WTC11 (cell line): ENCODE measurements at regions not wholly inside any gene's neighbourhood (a gene's known extent, or its start where the extent isn't known, plus 50 kb on each side); places are given as distances from the start of the nearest gene placed in this dataset.

Source experiments
- ATAC-seq: fragments of 200-7000 bp; cut with Tn5 transposase; 2 replicates; pipeline ENCODE4 v1.10.0; 2021; ENCODE audit warnings: mild to moderate bottlenecking, moderate library complexity
- CTCF ChIA-PET: fragments of 300-600 bp; sonication (Branson Sonifier 250); formaldehyde crosslinking; loops from one replicate; lab custom pipeline; 2021; ENCODE audit warnings: antibody characterized with exemption; lab: Charles Lee
- POLR2A ChIA-PET: fragments of 350-600 bp; sonication (Branson Sonifier 250); formaldehyde crosslinking; loops from one replicate; lab custom pipeline; 2021; ENCODE audit warnings: antibody characterized with exemption; lab: Charles Lee
- DNase-seq: peaks from one replicate; pipeline ENCODE4 v3.0.0; 2021; ENCODE audit warnings: low spot score
- H3K27ac Mint-ChIP-seq: 2 replicates; pipeline ENCODE4 v1.8.0; 2021; ENCODE audit warnings: mixed read lengths
- H3K27me3 Mint-ChIP-seq: 2 replicates; pipeline ENCODE4 v1.8.0; 2021; ENCODE audit warnings: low read depth, mild to moderate bottlenecking, moderate library complexity, mixed read lengths
- H3K36me3 Mint-ChIP-seq: 2 replicates; pipeline ENCODE4 v1.8.0; 2021; ENCODE audit warnings: mixed read lengths
- H3K4me1 Mint-ChIP-seq: 2 replicates; pipeline ENCODE4 v1.8.0; 2022; ENCODE audit warnings: mixed read lengths
- H3K4me3 Mint-ChIP-seq: 2 replicates; pipeline ENCODE4 v1.8.0; 2021; ENCODE audit warnings: mild to moderate bottlenecking, moderate library complexity, mixed read lengths
- H3K9me3 Mint-ChIP-seq: 2 replicates; pipeline ENCODE4 v1.8.0; 2021; ENCODE audit warnings: mixed read lengths
- ELF4 ChIP-seq: sonication (generic); formaldehyde crosslinking; IDR thresholded peaks from 2 replicates; pipeline ENCODE4 v1.8.1; 2022; ENCODE audit warnings: low read depth, mild to moderate bottlenecking, moderate library complexity, missing genetic modification reagents
- KAT7 ChIP-seq: sonication (generic); formaldehyde crosslinking; IDR thresholded peaks from 2 replicates; pipeline ENCODE4 v1.8.1; 2023; ENCODE audit warnings: missing genetic modification reagents, mild to moderate bottlenecking, borderline replicate concordance
- MXD4 ChIP-seq: fragments of 250-450 bp; sonication (Bioruptor Pico); IDR thresholded peaks from 2 replicates; pipeline ENCODE4 v1.8.0; 2021; ENCODE audit warnings: mild to moderate bottlenecking, moderate library complexity, borderline replicate concordance
- PRRX2 ChIP-seq: fragments of 250-450 bp; sonication (Bioruptor Pico); IDR thresholded peaks from 2 replicates; pipeline ENCODE4 v1.8.0; 2021; ENCODE audit warnings: mild to moderate bottlenecking
- SOX15 ChIP-seq: fragments of 250-450 bp; sonication (Bioruptor Pico); IDR thresholded peaks from 2 replicates; pipeline ENCODE4 v1.9.0; 2021; ENCODE audit warnings: mild to moderate bottlenecking
- TEAD1 ChIP-seq: sonication (generic); formaldehyde crosslinking; IDR thresholded peaks from 2 replicates; pipeline ENCODE4 v1.8.0; 2022; ENCODE audit warnings: mild to moderate bottlenecking, missing genetic modification reagents
- ZNF263 ChIP-seq: sonication (generic); formaldehyde crosslinking; IDR thresholded peaks from 2 replicates; pipeline ENCODE4 v1.8.1; 2022; ENCODE audit warnings: low read depth, mild to moderate bottlenecking, moderate library complexity, missing genetic modification reagents
- ZNF396 ChIP-seq: fragments of 250-450 bp; sonication (Bioruptor Pico); IDR thresholded peaks from 2 replicates; pipeline ENCODE4 v1.8.0; 2021; ENCODE audit warnings: mild to moderate bottlenecking, moderate library complexity, borderline replicate concordance
- TF ChIP-seq, protein P1 (sequence below): sonication (generic); formaldehyde crosslinking; IDR thresholded peaks from 2 replicates; pipeline ENCODE4 v1.8.1; 2022; ENCODE audit warnings: missing genetic modification reagents, borderline replicate concordance
- TF ChIP-seq, protein P2 (sequence below): sonication (generic); formaldehyde crosslinking; IDR thresholded peaks from 2 replicates; pipeline ENCODE4 v1.8.1; 2023; ENCODE audit warnings: mild to moderate bottlenecking, missing genetic modification reagents, borderline replicate concordance
- TF ChIP-seq, protein P3 (sequence below): sonication (generic); formaldehyde crosslinking; IDR thresholded peaks from 2 replicates; pipeline ENCODE4 v1.8.1; 2023; ENCODE audit warnings: mild to moderate bottlenecking, missing genetic modification reagents, moderate library complexity
- TF ChIP-seq, protein P4 (sequence below): sonication (generic); formaldehyde crosslinking; IDR thresholded peaks from 2 replicates; pipeline ENCODE4 v1.8.0; 2023; ENCODE audit warnings: missing genetic modification reagents
- TF ChIP-seq, protein P5 (sequence below): fragments of 250-450 bp; sonication (Bioruptor Pico); IDR thresholded peaks from 2 replicates; pipeline ENCODE4 v1.9.0; 2021; ENCODE audit warnings: mild to moderate bottlenecking, borderline replicate concordance
- TF ChIP-seq, protein P6 (sequence below): fragments of 250-450 bp; sonication (Bioruptor Pico); IDR thresholded peaks from 2 replicates; pipeline ENCODE4 v1.8.0; 2021; ENCODE audit warnings: mild to moderate bottlenecking
- TF ChIP-seq, protein P7 (sequence below): fragments of 250-450 bp; sonication (Bioruptor Pico); IDR thresholded peaks from 2 replicates; pipeline ENCODE4 v1.9.0; 2021; ENCODE audit warnings: moderate library complexity, mild to moderate bottlenecking, inconsistent platforms, borderline replicate concordance
- TF ChIP-seq, protein P8 (sequence below): fragments of 200-600 bp; IDR thresholded peaks from 2 replicates; pipeline ENCODE4 v1.8.0; 2022; ENCODE audit warnings: antibody characterized with exemption
- TF ChIP-seq, protein P9 (sequence below): sonication (generic); formaldehyde crosslinking; IDR thresholded peaks from 2 replicates; pipeline ENCODE4 v1.8.0; 2022; ENCODE audit warnings: mild to moderate bottlenecking, missing genetic modification reagents

DNA sequence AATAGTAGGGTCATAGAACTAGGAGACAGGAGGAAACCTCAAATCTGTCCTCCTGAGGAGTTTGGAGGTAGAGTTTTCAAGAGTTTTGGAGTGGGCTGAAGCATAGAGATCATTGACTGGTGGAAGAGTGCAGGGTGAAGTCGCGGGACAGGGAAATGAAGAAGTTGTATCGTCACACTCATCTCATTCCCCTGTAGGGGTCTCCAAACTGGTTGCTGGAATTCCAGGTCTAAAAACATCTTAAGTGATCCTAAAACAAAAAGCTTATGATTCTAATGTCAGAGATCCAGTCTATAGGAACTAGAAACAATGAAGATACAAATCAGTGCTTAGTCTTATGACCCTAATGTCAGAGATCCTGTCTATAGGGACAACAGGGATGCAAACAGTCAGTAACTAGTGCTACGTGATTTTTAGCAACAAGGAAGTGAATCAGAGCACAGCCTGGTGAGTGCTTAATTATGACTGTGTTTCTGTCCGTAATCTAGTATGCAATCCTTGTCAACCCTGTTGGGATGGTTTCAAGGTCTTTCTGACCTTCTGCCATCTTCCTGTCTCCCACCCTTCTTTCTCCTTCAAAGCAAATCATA is 139.4 kb downstream of the SKIDA1 start:
- Mint-ChIP-seq H3K9me3 (peaks cover 7% of the 10 kb centered on the region; the same call in 1 of the 2 replicates), H3K4me1 (peaks cover 47% of the 10 kb centered on the region), H3K27ac (peak overlapping the region; percentile 74; the same call in 1 of the 2 replicates), H3K27me3 (no peaks in the 10 kb centered on the region), H3K4me3 (no peak overlapping the region), H3K36me3 (no peaks in the 10 kb centered on the region; the same call in 1 of the 2 replicates)
- TF ChIP-seq KAT7 (CRISPR knock-in tag) (no peak), ZNF396 (CRISPR knock-in tag) (no peak), TEAD1 (CRISPR knock-in tag) (no peak), ELF4 (CRISPR knock-in tag) (no peak), SOX15 (CRISPR knock-in tag) (no peak), ZNF263 (CRISPR knock-in tag) (no peak), PRRX2 (CRISPR knock-in tag) (no peak), MXD4 (no peak)
- TF ChIP-seq, protein P1, sequence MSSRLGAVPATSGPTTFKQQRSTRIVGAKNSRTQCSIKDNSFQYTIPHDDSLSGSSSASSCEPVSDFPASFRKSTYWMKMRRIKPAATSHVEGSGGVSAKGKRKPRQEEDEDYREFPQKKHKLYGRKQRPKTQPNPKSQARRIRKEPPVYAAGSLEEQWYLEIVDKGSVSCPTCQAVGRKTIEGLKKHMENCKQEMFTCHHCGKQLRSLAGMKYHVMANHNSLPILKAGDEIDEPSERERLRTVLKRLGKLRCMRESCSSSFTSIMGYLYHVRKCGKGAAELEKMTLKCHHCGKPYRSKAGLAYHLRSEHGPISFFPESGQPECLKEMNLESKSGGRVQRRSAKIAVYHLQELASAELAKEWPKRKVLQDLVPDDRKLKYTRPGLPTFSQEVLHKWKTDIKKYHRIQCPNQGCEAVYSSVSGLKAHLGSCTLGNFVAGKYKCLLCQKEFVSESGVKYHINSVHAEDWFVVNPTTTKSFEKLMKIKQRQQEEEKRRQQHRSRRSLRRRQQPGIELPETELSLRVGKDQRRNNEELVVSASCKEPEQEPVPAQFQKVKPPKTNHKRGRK (CRISPR knock-in tag) = no peak
- TF ChIP-seq, protein P2, sequence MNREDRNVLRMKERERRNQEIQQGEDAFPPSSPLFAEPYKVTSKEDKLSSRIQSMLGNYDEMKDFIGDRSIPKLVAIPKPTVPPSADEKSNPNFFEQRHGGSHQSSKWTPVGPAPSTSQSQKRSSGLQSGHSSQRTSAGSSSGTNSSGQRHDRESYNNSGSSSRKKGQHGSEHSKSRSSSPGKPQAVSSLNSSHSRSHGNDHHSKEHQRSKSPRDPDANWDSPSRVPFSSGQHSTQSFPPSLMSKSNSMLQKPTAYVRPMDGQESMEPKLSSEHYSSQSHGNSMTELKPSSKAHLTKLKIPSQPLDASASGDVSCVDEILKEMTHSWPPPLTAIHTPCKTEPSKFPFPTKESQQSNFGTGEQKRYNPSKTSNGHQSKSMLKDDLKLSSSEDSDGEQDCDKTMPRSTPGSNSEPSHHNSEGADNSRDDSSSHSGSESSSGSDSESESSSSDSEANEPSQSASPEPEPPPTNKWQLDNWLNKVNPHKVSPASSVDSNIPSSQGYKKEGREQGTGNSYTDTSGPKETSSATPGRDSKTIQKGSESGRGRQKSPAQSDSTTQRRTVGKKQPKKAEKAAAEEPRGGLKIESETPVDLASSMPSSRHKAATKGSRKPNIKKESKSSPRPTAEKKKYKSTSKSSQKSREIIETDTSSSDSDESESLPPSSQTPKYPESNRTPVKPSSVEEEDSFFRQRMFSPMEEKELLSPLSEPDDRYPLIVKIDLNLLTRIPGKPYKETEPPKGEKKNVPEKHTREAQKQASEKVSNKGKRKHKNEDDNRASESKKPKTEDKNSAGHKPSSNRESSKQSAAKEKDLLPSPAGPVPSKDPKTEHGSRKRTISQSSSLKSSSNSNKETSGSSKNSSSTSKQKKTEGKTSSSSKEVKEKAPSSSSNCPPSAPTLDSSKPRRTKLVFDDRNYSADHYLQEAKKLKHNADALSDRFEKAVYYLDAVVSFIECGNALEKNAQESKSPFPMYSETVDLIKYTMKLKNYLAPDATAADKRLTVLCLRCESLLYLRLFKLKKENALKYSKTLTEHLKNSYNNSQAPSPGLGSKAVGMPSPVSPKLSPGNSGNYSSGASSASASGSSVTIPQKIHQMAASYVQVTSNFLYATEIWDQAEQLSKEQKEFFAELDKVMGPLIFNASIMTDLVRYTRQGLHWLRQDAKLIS = no peak
- TF ChIP-seq, protein P3, sequence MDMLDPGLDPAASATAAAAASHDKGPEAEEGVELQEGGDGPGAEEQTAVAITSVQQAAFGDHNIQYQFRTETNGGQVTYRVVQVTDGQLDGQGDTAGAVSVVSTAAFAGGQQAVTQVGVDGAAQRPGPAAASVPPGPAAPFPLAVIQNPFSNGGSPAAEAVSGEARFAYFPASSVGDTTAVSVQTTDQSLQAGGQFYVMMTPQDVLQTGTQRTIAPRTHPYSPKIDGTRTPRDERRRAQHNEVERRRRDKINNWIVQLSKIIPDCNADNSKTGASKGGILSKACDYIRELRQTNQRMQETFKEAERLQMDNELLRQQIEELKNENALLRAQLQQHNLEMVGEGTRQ = no peak
- TF ChIP-seq, protein P4, sequence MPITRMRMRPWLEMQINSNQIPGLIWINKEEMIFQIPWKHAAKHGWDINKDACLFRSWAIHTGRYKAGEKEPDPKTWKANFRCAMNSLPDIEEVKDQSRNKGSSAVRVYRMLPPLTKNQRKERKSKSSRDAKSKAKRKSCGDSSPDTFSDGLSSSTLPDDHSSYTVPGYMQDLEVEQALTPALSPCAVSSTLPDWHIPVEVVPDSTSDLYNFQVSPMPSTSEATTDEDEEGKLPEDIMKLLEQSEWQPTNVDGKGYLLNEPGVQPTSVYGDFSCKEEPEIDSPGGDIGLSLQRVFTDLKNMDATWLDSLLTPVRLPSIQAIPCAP = no peak
- TF ChIP-seq, protein P5, sequence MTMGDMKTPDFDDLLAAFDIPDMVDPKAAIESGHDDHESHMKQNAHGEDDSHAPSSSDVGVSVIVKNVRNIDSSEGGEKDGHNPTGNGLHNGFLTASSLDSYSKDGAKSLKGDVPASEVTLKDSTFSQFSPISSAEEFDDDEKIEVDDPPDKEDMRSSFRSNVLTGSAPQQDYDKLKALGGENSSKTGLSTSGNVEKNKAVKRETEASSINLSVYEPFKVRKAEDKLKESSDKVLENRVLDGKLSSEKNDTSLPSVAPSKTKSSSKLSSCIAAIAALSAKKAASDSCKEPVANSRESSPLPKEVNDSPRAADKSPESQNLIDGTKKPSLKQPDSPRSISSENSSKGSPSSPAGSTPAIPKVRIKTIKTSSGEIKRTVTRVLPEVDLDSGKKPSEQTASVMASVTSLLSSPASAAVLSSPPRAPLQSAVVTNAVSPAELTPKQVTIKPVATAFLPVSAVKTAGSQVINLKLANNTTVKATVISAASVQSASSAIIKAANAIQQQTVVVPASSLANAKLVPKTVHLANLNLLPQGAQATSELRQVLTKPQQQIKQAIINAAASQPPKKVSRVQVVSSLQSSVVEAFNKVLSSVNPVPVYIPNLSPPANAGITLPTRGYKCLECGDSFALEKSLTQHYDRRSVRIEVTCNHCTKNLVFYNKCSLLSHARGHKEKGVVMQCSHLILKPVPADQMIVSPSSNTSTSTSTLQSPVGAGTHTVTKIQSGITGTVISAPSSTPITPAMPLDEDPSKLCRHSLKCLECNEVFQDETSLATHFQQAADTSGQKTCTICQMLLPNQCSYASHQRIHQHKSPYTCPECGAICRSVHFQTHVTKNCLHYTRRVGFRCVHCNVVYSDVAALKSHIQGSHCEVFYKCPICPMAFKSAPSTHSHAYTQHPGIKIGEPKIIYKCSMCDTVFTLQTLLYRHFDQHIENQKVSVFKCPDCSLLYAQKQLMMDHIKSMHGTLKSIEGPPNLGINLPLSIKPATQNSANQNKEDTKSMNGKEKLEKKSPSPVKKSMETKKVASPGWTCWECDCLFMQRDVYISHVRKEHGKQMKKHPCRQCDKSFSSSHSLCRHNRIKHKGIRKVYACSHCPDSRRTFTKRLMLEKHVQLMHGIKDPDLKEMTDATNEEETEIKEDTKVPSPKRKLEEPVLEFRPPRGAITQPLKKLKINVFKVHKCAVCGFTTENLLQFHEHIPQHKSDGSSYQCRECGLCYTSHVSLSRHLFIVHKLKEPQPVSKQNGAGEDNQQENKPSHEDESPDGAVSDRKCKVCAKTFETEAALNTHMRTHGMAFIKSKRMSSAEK = no peak
- TF ChIP-seq, protein P6, sequence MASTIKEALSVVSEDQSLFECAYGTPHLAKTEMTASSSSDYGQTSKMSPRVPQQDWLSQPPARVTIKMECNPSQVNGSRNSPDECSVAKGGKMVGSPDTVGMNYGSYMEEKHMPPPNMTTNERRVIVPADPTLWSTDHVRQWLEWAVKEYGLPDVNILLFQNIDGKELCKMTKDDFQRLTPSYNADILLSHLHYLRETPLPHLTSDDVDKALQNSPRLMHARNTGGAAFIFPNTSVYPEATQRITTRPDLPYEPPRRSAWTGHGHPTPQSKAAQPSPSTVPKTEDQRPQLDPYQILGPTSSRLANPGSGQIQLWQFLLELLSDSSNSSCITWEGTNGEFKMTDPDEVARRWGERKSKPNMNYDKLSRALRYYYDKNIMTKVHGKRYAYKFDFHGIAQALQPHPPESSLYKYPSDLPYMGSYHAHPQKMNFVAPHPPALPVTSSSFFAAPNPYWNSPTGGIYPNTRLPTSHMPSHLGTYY (CRISPR knock-in tag) = no peak
- TF ChIP-seq, protein P7, sequence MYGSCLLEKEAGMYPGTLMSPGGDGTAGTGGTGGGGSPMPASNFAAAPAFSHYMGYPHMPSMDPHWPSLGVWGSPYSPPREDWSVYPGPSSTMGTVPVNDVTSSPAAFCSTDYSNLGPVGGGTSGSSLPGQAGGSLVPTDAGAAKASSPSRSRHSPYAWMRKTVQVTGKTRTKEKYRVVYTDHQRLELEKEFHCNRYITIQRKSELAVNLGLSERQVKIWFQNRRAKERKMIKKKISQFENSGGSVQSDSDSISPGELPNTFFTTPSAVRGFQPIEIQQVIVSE (CRISPR knock-in tag) = no peak
- TF ChIP-seq, protein P8, sequence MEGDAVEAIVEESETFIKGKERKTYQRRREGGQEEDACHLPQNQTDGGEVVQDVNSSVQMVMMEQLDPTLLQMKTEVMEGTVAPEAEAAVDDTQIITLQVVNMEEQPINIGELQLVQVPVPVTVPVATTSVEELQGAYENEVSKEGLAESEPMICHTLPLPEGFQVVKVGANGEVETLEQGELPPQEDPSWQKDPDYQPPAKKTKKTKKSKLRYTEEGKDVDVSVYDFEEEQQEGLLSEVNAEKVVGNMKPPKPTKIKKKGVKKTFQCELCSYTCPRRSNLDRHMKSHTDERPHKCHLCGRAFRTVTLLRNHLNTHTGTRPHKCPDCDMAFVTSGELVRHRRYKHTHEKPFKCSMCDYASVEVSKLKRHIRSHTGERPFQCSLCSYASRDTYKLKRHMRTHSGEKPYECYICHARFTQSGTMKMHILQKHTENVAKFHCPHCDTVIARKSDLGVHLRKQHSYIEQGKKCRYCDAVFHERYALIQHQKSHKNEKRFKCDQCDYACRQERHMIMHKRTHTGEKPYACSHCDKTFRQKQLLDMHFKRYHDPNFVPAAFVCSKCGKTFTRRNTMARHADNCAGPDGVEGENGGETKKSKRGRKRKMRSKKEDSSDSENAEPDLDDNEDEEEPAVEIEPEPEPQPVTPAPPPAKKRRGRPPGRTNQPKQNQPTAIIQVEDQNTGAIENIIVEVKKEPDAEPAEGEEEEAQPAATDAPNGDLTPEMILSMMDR = no peak
- TF ChIP-seq, protein P9, sequence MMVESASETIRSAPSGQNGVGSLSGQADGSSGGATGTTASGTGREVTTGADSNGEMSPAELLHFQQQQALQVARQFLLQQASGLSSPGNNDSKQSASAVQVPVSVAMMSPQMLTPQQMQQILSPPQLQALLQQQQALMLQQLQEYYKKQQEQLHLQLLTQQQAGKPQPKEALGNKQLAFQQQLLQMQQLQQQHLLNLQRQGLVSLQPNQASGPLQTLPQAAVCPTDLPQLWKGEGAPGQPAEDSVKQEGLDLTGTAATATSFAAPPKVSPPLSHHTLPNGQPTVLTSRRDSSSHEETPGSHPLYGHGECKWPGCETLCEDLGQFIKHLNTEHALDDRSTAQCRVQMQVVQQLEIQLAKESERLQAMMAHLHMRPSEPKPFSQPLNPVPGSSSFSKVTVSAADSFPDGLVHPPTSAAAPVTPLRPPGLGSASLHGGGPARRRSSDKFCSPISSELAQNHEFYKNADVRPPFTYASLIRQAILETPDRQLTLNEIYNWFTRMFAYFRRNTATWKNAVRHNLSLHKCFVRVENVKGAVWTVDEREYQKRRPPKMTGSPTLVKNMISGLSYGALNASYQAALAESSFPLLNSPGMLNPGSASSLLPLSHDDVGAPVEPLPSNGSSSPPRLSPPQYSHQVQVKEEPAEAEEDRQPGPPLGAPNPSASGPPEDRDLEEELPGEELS (CRISPR knock-in tag) = no peak
- DNase-seq (no peak), ATAC-seq (peak; percentile 40)
- CTCF ChIA-PET = no interaction called here
- POLR2A ChIA-PET = no interaction called here
